ENCODE measurements at regions not wholly inside any gene's neighbourhood (a gene's known extent, or its start where the extent isn't known, plus 50 kb on each side); places are given as distances from the start of the nearest gene placed in this dataset.

DNA sequence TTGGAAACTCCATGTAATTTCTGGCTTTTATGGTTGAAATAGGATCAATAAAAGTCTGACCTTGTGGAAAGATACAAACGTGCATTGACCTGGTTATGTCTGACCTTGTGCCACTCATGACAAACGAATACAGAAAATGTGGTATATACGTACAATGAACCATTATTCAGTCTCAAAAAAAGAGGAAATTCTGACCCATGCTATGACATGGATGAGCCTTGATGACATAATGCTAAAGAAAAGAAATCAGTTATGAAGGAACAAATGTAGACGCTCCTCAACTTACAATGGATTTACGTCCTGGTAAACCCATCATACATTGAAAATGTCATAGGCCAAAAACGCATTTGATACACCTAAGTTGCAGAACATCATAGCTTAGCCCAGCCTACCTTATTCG lies 309.7 kb upstream of the SULF2 start:
- intact Hi-C loops (cut with DNase I, micrococcal nuclease), result no loop called here
- DNase-seq (no peak), ATAC-seq (no peak)
- no peaks in the 10 kb centered on the region for H3K36me3 ChIP-seq (ENCODE audit: low read depth)
- no peak overlapping the region for H3K4me3 ChIP-seq
- no peaks in the 10 kb centered on the region for H3K4me1 ChIP-seq (ENCODE audit: low read depth)
- no peaks in the 10 kb centered on the region for H3K9me3 ChIP-seq
- TF ChIP-seq, protein P1, sequence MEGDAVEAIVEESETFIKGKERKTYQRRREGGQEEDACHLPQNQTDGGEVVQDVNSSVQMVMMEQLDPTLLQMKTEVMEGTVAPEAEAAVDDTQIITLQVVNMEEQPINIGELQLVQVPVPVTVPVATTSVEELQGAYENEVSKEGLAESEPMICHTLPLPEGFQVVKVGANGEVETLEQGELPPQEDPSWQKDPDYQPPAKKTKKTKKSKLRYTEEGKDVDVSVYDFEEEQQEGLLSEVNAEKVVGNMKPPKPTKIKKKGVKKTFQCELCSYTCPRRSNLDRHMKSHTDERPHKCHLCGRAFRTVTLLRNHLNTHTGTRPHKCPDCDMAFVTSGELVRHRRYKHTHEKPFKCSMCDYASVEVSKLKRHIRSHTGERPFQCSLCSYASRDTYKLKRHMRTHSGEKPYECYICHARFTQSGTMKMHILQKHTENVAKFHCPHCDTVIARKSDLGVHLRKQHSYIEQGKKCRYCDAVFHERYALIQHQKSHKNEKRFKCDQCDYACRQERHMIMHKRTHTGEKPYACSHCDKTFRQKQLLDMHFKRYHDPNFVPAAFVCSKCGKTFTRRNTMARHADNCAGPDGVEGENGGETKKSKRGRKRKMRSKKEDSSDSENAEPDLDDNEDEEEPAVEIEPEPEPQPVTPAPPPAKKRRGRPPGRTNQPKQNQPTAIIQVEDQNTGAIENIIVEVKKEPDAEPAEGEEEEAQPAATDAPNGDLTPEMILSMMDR (IDR thresholded peaks at IDR 0.05), result no peak

- ATAC-seq (no peak), DNase-seq (no peak)
- intact Hi-C loops (cut with DNase I, micrococcal nuclease), result no loop called here
- TF ChIP-seq, protein P1 (IDR thresholded peaks at IDR 0.05), result no peak
- Histone ChIP-seq H3K4me3 (no peak overlapping the region), H3K36me3 (ENCODE audit: low read depth) (no peaks in the 10 kb centered on the region), H3K9me3 (no peaks in the 10 kb centered on the region), H3K4me1 (ENCODE audit: low read depth) (no peaks in the 10 kb centered on the region)
These were observed 309.0 kb upstream of the SULF2 start for GRCh38 chr20:48094196-48094749.

DNA sequence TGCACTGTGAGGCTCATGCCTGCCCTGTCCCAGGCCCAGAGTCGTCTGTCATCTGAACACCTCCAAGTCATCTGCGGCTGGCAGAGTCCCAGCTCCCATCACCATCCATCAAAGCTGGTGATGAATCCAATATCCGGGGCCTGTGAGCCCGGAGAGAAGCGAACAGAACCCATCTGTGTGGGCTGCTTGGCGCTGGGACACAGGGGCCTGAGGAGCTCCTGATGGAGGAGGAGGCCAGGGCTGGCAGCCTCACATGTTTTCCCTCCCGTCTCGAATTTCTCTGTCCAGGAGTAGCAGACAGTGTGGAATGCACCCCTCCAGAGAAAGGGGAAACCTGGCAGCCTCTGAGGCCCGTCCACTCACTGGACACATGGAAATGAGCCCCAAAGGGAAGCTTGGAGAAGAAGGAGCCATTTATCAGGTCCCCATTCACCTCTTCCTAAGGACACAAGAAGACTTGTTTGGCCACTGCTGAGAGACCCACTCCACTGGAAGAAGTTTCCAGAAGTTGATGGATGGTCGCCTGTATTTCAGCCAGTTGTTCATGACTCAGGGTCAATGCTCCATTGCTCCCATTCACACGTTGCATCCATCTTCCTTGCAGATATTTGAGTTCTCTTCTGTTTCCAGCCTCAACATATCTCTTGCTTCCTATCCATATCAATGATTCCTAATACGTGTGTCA lies 307.5 kb upstream of the SULF2 start:
- intact Hi-C loops (cut with DNase I, micrococcal nuclease), result no loop called here
- DNase-seq, result no peak

DNA sequence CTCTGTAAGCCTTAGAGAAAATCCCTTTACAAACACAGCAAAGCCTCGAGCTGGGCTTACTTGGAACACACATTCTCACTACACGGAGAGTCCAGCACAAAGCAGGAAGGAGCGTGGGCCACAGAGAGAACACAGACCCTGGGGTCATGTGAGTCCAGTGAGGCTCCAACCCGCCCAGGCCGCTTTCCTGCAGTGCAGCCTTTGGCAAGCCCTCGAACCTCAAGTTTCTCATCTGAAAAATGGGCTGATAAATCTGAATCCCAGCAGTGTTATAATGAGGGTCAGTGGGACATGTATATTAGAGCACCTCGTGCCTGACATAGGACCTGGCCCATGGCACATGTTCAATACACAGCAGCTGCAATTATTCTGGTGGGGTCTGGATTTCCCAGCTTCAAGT lies 305.5 kb upstream of the SULF2 start:
- intact Hi-C loops (cut with DNase I, micrococcal nuclease), result no loop called here
- no peak overlapping the region for H3K4me3 ChIP-seq
- H3K4me1 ChIP-seq (ENCODE audit: low read depth), result no peaks in the 10 kb centered on the region
- DNase-seq, result no peak
- TF ChIP-seq, protein P1 (IDR thresholded peaks at IDR 0.05), result no peak
- no peak for ATAC-seq
- H3K36me3 ChIP-seq (ENCODE audit: low read depth), result no peaks in the 10 kb centered on the region
- H3K9me3 ChIP-seq, result no peaks in the 10 kb centered on the region

More for the DNA sequence above, 307.5 kb upstream of the SULF2 start:
- TF ChIP-seq, protein P1 (IDR thresholded peaks at IDR 0.05), result no peak
- H3K4me3 ChIP-seq, result no peak overlapping the region
- no peaks in the 10 kb centered on the region for H3K4me1 ChIP-seq (ENCODE audit: low read depth)
- H3K9me3 ChIP-seq, result no peaks in the 10 kb centered on the region
- ATAC-seq, result no peak
- no peaks in the 10 kb centered on the region for H3K36me3 ChIP-seq (ENCODE audit: low read depth)

GRCh38 chr20:48090314-48090713 lies 305.0 kb upstream of the SULF2 start:
- intact Hi-C loops (cut with DNase I, micrococcal nuclease), result no loop called here
- no peak for DNase-seq
- Histone ChIP-seq H3K36me3 (ENCODE audit: low read depth) (no peaks in the 10 kb centered on the region), H3K9me3 (no peaks in the 10 kb centered on the region), H3K4me1 (ENCODE audit: low read depth) (no peaks in the 10 kb centered on the region), H3K4me3 (no peak overlapping the region)
- TF ChIP-seq, protein P1 (IDR thresholded peaks at IDR 0.05), result no peak
- ATAC-seq, result no peak
